ENCODE measurements at regions not wholly inside any gene's neighbourhood (a gene's known extent, or its start where the extent isn't known, plus 50 kb on each side); places are given as distances from the start of the nearest gene placed in this dataset.
A peak's percentile ranks its signal among the peaks of the same experiment; 100 is the strongest.

- Histone ChIP-seq H2AFZ (ENCODE audit: low read length) (no peak overlapping the region), H3K9me3 (ENCODE audit: low read length) (no peaks in the 10 kb centered on the region), H3K79me2 (ENCODE audit: low read length) (no peaks in the 10 kb centered on the region), H3K9me2 (replicated peaks; ENCODE audit: low read length) (0 out of 2 replicates have a peak, but pooled peaks cover 3% of the 10 kb centered on the region), H3F3A (ENCODE audit: low read length, unreplicated experiment) (no peaks in the 10 kb centered on the region), H3K36me3 (ENCODE audit: low read depth, low read length) (no peaks in the 10 kb centered on the region), H4K20me1 (ENCODE audit: low read length) (no peaks in the 10 kb centered on the region), H3K27ac (ENCODE audit: low read length) (no peak overlapping the region), H3K27me3 (ENCODE audit: low read length) (no peaks in the 10 kb centered on the region), H3K4me2 (ENCODE audit: low read length) (no peak overlapping the region), H3K4me1 (ENCODE audit: insufficient read depth, low read length) (no peaks in the 10 kb centered on the region), H3K9ac (ENCODE audit: low read length) (no peak overlapping the region), H3K4me3 (ENCODE audit: low read length) (no peak overlapping the region)
- intact Hi-C loops (cut with micrococcal nuclease) = no loop called here
- no peak for ATAC-seq
- TF ChIP-seq EZH2phosphoT487 (IDR thresholded peaks at IDR 0.05; ENCODE audit: borderline replicate concordance, low read length) = no peak
- no TSS peak for BruUV-seq (replicated peaks)
- DNase-seq = no peak
- CTCF ChIA-PET = no interaction called here
- POLR2A ChIA-PET (ENCODE audit: unreplicated experiment) = interaction anchor here (0.6 kb wide), 1 partner anchor 994 kb away, joined by 7 read pairs; no protein-coding TSS in a partner anchor
Observed at GRCh38 chr12:88764781-88765480, 184.7 kb upstream of the KITLG start.

GRCh38 chr12:88763536-88764100, 183.3 kb upstream of the KITLG start:
- no peaks in the 10 kb centered on the region for H3F3A ChIP-seq (ENCODE audit: low read length, unreplicated experiment)
- no peak overlapping the region for H3K4me2 ChIP-seq (ENCODE audit: low read length)
- intact Hi-C loops (cut with micrococcal nuclease) = no loop called here
- H3K36me3 ChIP-seq (ENCODE audit: low read depth, low read length) = no peaks in the 10 kb centered on the region
- H3K27ac ChIP-seq (ENCODE audit: low read length) = no peak overlapping the region
- no peak overlapping the region for H2AFZ ChIP-seq (ENCODE audit: low read length)
- no peaks in the 10 kb centered on the region for H4K20me1 ChIP-seq (ENCODE audit: low read length)
- BruUV-seq (replicated peaks) = no TSS peak
- H3K79me2 ChIP-seq (ENCODE audit: low read length) = no peaks in the 10 kb centered on the region
- DNase-seq = peak; percentile 36
- POLR2A ChIA-PET (ENCODE audit: unreplicated experiment) = no interaction called here
- CTCF ChIA-PET = no interaction called here
- peak; percentile 61; the same call in 1 of the 2 replicates for ATAC-seq
- TF ChIP-seq CTCF (conservative IDR thresholded peaks at IDR 0.05; ENCODE audit: low read depth, low read length) = no peak
- no peak for TF ChIP-seq EZH2phosphoT487 (IDR thresholded peaks at IDR 0.05; ENCODE audit: borderline replicate concordance, low read length)
- TF ChIP-seq EZH2 (IDR thresholded peaks at IDR 0.05; ENCODE audit: low read length, unreplicated experiment) = no peak
- no peaks in the 10 kb centered on the region for H3K9me3 ChIP-seq (ENCODE audit: low read length)
- no peaks in the 10 kb centered on the region for H3K27me3 ChIP-seq (ENCODE audit: low read length)
- H3K9me2 ChIP-seq (replicated peaks; ENCODE audit: low read length) = 0 out of 2 replicates have a peak, but pooled peaks cover 3% of the 10 kb centered on the region
- no peak overlapping the region for H3K9ac ChIP-seq (ENCODE audit: low read length)
- H3K4me1 ChIP-seq (ENCODE audit: insufficient read depth, low read length) = no peaks in the 10 kb centered on the region
- no peak overlapping the region for H3K4me3 ChIP-seq (ENCODE audit: low read length)

- DNase-seq = no peak
- Histone ChIP-seq H3K36me3 (ENCODE audit: low read depth, low read length) (no peaks in the 10 kb centered on the region), H3K9ac (ENCODE audit: low read length) (no peak overlapping the region), H3K79me2 (ENCODE audit: low read length) (no peaks in the 10 kb centered on the region), H3K9me3 (ENCODE audit: low read length) (no peaks in the 10 kb centered on the region), H2AFZ (ENCODE audit: low read length) (no peak overlapping the region), H3K4me1 (ENCODE audit: insufficient read depth, low read length) (no peaks in the 10 kb centered on the region), H4K20me1 (ENCODE audit: low read length) (no peaks in the 10 kb centered on the region), H3K9me2 (replicated peaks; ENCODE audit: low read length) (0 out of 2 replicates have a peak, but pooled peaks cover 3% of the 10 kb centered on the region), H3K27ac (ENCODE audit: low read length) (no peak overlapping the region), H3K4me3 (ENCODE audit: low read length) (no peak overlapping the region), H3K27me3 (ENCODE audit: low read length) (no peaks in the 10 kb centered on the region), H3F3A (ENCODE audit: low read length, unreplicated experiment) (no peaks in the 10 kb centered on the region), H3K4me2 (ENCODE audit: low read length) (no peak overlapping the region)
- TF ChIP-seq EZH2phosphoT487 (IDR thresholded peaks at IDR 0.05; ENCODE audit: borderline replicate concordance, low read length) (no peak), CTCF (conservative IDR thresholded peaks at IDR 0.05; ENCODE audit: low read depth, low read length) (no peak), EZH2 (IDR thresholded peaks at IDR 0.05; ENCODE audit: low read length, unreplicated experiment) (no peak)
- ChIA-PET CTCF (no interaction called here), POLR2A (ENCODE audit: unreplicated experiment) (no interaction called here)
- BruUV-seq (replicated peaks) = no TSS peak
- intact Hi-C loops (cut with micrococcal nuclease) = no loop called here
- no peak for ATAC-seq
Observed at GRCh38 chr12:88758176-88758575, 177.9 kb upstream of the KITLG start.
